GM13977 (cell line): ENCODE measurements at regions not wholly inside any gene's neighbourhood (a gene's known extent, or its start where the extent isn't known, plus 50 kb on each side); places are given as distances from the start of the nearest gene placed in this dataset.

Experiments
- DNase-seq: peaks from one replicate; pipeline ENCODE4 v3.0.0; 2012; ENCODE audit warnings: low spot score
- in situ Hi-C: fragments of 300-500 bp; cut with MboI; formaldehyde crosslinking; loops from one replicate; pipeline ENCODE4 v1.12.0; 2022; ENCODE audit warnings: low sequenced_read_pairs, low pct_unique_long_range_greater_than_20kb, mixed read lengths, inconsistent platforms; ENCODE audit not compliant: unreplicated experiment
- TF ChIP-seq, protein P1 (sequence below): IDR thresholded peaks from 2 replicates; pipeline ENCODE4 v1.5.1; 2012; ENCODE audit warnings: mild to moderate bottlenecking, control low read depth; ENCODE audit not compliant: insufficient read depth; ENCODE audit errors: extremely low read depth, missing control alignments

DNA sequence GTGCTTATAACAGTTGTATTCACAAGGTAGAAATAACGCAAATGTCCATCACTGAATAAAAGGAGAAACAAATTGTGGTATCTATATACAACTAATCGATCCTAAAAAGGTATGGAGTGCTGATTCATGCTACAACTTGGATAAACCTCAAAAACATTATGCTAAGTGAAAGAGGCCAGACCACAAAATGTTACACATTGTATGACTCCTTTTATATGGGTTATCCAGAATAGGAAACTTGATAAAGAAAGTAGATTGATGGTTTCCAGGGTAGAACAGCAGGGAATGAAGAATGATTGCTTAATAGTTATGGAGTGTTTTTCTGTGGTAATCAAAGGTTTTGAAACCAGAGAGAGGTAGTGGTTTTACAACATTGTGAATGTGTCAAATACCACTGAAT, 432.2 kb upstream of the TRIB2 start:
- in situ Hi-C loops = no loop called here
- TF ChIP-seq, protein P1, sequence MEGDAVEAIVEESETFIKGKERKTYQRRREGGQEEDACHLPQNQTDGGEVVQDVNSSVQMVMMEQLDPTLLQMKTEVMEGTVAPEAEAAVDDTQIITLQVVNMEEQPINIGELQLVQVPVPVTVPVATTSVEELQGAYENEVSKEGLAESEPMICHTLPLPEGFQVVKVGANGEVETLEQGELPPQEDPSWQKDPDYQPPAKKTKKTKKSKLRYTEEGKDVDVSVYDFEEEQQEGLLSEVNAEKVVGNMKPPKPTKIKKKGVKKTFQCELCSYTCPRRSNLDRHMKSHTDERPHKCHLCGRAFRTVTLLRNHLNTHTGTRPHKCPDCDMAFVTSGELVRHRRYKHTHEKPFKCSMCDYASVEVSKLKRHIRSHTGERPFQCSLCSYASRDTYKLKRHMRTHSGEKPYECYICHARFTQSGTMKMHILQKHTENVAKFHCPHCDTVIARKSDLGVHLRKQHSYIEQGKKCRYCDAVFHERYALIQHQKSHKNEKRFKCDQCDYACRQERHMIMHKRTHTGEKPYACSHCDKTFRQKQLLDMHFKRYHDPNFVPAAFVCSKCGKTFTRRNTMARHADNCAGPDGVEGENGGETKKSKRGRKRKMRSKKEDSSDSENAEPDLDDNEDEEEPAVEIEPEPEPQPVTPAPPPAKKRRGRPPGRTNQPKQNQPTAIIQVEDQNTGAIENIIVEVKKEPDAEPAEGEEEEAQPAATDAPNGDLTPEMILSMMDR = no peak
- no peak for DNase-seq

DNA sequence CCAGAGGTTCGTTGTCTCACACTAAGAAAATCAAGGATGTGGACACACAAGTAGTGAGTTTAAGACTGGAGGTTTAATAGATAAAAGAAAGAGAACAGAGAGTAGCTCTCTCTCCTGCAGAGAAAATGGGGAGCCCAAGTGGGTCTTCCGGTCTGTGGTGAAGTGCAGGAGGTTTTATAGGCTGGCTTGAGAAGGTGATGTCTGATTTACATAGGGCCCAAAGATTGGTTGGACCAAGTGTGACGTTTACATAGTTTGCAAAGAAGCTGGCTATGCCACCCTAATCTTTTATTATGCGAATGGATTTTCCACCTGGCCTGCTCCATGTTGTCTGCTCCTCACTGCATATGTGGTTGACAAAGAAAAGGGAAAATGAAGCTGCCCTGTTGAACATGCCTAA, 430.4 kb upstream of the TRIB2 start:
- DNase-seq = no peak
- in situ Hi-C loops = no loop called here

DNA sequence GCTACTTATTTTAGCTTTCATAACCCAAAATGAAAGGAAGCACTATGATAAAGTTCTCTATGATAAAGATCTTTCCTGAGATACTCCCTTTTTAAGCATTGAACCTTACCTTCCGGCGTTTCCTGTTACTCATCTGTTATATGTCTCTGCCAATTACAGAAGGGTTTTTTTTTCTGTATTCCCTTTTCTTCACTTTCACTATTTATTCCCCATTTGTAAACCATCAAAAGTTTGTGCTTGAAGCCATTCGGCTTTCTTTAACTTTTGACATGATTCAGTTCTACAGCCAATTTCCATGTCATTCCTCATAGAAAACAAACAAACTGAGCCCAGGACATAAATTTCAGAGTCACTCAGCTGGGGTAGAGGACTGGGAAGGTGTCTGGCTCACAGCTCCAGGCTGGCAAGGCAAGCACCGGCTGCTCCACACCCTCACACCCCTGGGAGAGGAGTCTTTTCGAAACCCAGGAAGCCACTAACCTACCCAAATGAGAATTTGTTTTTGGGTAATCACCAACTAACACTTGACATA, 429.4 kb upstream of the TRIB2 start:
- no peak for DNase-seq
- in situ Hi-C loops = no loop called here

More for the DNA sequence above, 430.4 kb upstream of the TRIB2 start:
- TF ChIP-seq, protein P1 = no peak

DNA sequence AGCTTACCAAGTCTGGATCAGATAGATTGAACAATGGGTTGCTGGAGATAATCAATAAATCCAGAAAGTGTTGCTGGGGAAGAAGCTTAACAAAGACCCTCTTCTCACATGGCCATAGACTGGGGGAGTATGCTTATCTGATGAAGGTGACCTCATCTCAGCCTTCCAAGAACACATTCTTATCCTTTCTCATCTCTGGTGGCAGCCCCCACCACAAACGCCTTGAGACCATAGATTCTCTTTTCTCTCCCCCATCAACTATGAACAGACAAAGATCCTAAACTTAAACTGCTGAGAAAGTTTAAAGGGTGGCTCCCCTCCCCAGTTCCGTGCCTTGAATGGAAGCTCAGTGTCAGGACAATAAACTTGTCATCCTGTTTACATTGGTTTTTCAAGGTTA, 428.7 kb upstream of the TRIB2 start:
- TF ChIP-seq, protein P1 = no peak
- no peak for DNase-seq
- in situ Hi-C loops = no loop called here

More for the DNA sequence above, 429.4 kb upstream of the TRIB2 start:
- TF ChIP-seq, protein P1 = no peak

DNA sequence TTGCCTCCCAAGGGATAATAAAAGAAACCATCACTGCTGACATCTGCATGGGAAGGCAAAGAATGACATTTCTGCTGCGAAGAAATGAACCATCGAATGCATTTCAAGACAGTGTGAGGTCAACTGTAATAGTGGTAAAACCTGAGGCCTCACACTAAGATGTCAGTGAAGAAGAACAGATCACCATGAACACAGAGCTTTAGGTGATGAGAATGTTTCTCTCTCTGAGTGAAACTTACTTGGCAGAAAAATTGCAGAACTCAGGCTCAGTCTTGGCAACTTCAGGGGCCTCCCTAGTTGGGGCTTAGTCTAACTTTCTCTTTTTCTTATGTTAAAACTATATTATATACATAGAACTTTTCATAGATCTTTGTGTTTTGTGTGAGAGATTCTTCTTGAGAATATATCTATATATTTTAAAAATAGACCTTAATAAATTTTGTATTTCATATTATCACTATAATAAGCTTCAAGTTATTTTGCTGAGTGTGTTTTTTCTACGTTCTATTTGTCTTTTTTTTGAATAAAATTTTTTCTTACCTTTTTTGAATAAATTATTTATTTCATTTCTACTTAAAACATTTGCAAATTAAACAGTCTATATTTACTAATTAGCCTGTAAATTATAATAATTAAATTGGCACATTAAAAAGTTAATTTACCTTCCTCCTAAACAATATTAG, 427.5 kb upstream of the TRIB2 start:
- DNase-seq = no peak
- in situ Hi-C loops = no loop called here
- TF ChIP-seq, protein P1 = no peak

DNA sequence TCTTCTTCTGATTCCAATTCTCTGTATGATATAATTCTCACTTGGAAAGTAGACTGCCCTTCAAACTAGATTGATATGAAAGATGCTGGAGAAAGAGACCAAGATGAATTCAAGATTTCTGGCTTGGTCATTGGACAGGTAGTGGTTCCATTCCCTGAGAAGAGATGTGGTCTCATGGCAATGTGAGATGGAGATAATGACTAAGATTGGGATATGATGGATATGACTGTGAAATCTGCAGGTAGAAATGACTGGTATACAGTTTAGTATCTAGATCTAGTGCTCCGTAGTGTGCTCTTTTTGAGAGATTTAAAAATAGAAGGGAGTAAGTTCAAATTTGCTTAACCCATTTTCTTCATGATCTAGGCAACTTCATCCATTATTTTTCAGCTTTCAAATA, 425.4 kb upstream of the TRIB2 start:
- in situ Hi-C loops = no loop called here

More for the DNA sequence above, 425.4 kb upstream of the TRIB2 start:
- TF ChIP-seq, protein P1 = no peak
- DNase-seq = no peak
